ENCODE measurements at regions not wholly inside any gene's neighbourhood (a gene's known extent, or its start where the extent isn't known, plus 50 kb on each side); places are given as distances from the start of the nearest gene placed in this dataset.

- TF ChIP-seq, protein P1, sequence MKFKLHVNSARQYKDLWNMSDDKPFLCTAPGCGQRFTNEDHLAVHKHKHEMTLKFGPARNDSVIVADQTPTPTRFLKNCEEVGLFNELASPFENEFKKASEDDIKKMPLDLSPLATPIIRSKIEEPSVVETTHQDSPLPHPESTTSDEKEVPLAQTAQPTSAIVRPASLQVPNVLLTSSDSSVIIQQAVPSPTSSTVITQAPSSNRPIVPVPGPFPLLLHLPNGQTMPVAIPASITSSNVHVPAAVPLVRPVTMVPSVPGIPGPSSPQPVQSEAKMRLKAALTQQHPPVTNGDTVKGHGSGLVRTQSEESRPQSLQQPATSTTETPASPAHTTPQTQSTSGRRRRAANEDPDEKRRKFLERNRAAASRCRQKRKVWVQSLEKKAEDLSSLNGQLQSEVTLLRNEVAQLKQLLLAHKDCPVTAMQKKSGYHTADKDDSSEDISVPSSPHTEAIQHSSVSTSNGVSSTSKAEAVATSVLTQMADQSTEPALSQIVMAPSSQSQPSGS (IDR thresholded peaks at IDR 0.05; ENCODE audit: low read length), result no peak
- TF ChIP-seq DPF2 (IDR thresholded peaks at IDR 0.05) (0 out of 2 replicates have a peak, but pooled peaks have one; percentile 18), SIN3A (IDR thresholded peaks at IDR 0.05; ENCODE audit: low read depth, low read length) (no peak), E4F1 (IDR thresholded peaks at IDR 0.05; ENCODE audit: borderline replicate concordance, partially characterized antibody) (no peak), RBBP5 (conservative IDR thresholded peaks at IDR 0.05) (no peak), BCL11A (IDR thresholded peaks at IDR 0.05; ENCODE audit: low read depth, low read length) (peak; percentile 16; the same call in 1 of the 2 replicates), MEF2B (IDR thresholded peaks at IDR 0.05; ENCODE audit: partially characterized antibody, poor library complexity, severe bottlenecking) (peak; percentile 72), POLR2A (IDR thresholded peaks at IDR 0.05; ENCODE audit: low read depth, low read length) (no peak), ZNF207 (IDR thresholded peaks at IDR 0.05; ENCODE audit: borderline replicate concordance) (no peak), EP300 (IDR thresholded peaks at IDR 0.05; ENCODE audit: borderline replicate concordance in 1 of 2, control insufficient read depth in 1 of 2, low read depth in 2 of 2, low read length in 2 of 2) (no peak), MEF2A (IDR thresholded peaks at IDR 0.05; ENCODE audit: insufficient read depth, low read depth, low read length) (no peak), RAD51 (IDR thresholded peaks at IDR 0.05) (no peak; the same call in 1 of the 2 replicates), RB1 (IDR thresholded peaks at IDR 0.05; ENCODE audit: borderline replicate concordance) (no peak)
- TF ChIP-seq, protein P2, sequence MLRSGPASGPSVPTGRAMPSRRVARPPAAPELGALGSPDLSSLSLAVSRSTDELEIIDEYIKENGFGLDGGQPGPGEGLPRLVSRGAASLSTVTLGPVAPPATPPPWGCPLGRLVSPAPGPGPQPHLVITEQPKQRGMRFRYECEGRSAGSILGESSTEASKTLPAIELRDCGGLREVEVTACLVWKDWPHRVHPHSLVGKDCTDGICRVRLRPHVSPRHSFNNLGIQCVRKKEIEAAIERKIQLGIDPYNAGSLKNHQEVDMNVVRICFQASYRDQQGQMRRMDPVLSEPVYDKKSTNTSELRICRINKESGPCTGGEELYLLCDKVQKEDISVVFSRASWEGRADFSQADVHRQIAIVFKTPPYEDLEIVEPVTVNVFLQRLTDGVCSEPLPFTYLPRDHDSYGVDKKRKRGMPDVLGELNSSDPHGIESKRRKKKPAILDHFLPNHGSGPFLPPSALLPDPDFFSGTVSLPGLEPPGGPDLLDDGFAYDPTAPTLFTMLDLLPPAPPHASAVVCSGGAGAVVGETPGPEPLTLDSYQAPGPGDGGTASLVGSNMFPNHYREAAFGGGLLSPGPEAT (IDR thresholded peaks at IDR 0.05; ENCODE audit: low read depth), result no peak
- TF ChIP-seq, protein P3, sequence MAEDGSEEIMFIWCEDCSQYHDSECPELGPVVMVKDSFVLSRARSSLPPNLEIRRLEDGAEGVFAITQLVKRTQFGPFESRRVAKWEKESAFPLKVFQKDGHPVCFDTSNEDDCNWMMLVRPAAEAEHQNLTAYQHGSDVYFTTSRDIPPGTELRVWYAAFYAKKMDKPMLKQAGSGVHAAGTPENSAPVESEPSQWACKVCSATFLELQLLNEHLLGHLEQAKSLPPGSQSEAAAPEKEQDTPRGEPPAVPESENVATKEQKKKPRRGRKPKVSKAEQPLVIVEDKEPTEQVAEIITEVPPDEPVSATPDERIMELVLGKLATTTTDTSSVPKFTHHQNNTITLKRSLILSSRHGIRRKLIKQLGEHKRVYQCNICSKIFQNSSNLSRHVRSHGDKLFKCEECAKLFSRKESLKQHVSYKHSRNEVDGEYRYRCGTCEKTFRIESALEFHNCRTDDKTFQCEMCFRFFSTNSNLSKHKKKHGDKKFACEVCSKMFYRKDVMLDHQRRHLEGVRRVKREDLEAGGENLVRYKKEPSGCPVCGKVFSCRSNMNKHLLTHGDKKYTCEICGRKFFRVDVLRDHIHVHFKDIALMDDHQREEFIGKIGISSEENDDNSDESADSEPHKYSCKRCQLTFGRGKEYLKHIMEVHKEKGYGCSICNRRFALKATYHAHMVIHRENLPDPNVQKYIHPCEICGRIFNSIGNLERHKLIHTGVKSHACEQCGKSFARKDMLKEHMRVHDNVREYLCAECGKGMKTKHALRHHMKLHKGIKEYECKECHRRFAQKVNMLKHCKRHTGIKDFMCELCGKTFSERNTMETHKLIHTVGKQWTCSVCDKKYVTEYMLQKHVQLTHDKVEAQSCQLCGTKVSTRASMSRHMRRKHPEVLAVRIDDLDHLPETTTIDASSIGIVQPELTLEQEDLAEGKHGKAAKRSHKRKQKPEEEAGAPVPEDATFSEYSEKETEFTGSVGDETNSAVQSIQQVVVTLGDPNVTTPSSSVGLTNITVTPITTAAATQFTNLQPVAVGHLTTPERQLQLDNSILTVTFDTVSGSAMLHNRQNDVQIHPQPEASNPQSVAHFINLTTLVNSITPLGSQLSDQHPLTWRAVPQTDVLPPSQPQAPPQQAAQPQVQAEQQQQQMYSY (CRISPR knock-in tag; IDR thresholded peaks at IDR 0.05), result no peak
Measured at GRCh38 chr2:215619022-215619958, 183.4 kb upstream of the FN1 start (continued).
